PC-3 (cell line): ENCODE measurements at regions not wholly inside any gene's neighbourhood (a gene's known extent, or its start where the extent isn't known, plus 50 kb on each side); places are given as distances from the start of the nearest gene placed in this dataset.

Experiments used
- ATAC-seq: fragments of 200-7000 bp; cut with Tn5 transposase; 2 replicates; pipeline ENCODE4 v1.9.1; 2020; ENCODE audit warnings: mild to moderate bottlenecking, moderate library complexity
- BruUV-seq: library from RNA; stranded (reverse); fragments of 400-500 nt; replicated peaks from 2 replicates; lab custom pipeline; 2021; lab: Mats Ljungman, UMichigan
- CTCF ChIA-PET: fragments of 300-600 bp; sonication (Branson Sonifier 250); formaldehyde crosslinking; loops from one replicate; lab custom pipeline; 2022; ENCODE audit warnings: antibody characterized with exemption; lab: Charles Lee
- POLR2A ChIA-PET: fragments of 300-600 bp; sonication (Branson Sonifier 250); formaldehyde crosslinking; loops from one replicate; lab custom pipeline; 2022; ENCODE audit warnings: antibody characterized with exemption; ENCODE audit not compliant: unreplicated experiment; lab: Charles Lee
- DNase-seq: peaks from one replicate; pipeline ENCODE4 v3.0.0-alpha.2; 2015
- H2AFZ ChIP-seq: fragments of 300-600 bp; sonication (generic); 2 replicates; pipeline ENCODE4 v1.6.0; 2016; ENCODE audit warnings: antibody characterized with exemption, low read length
- H3F3A ChIP-seq: fragments of 300-600 bp; sonication (generic); one replicate; pipeline ENCODE4 v1.6.0; 2017; ENCODE audit warnings: antibody characterized with exemption, low read length, control low read depth, mild to moderate bottlenecking; ENCODE audit not compliant: unreplicated experiment
- H3K27ac ChIP-seq: fragments of 300-600 bp; sonication (generic); 2 replicates; pipeline ENCODE4 v1.5.1; 2016; ENCODE audit warnings: mild to moderate bottlenecking, low read length
- H3K27me3 ChIP-seq: fragments of 300-600 bp; sonication (generic); 2 replicates; pipeline ENCODE4 v1.6.1; 2016; ENCODE audit warnings: low read length, mixed read lengths
- H3K36me3 ChIP-seq: fragments of 300-600 bp; sonication (generic); 2 replicates; pipeline ENCODE4 v1.6.1; 2016; ENCODE audit warnings: low read depth, mixed run types, low read length, mixed read lengths
- H3K4me1 ChIP-seq: fragments of 300-600 bp; sonication (generic); 2 replicates; pipeline ENCODE4 v1.5.1; 2016; ENCODE audit warnings: low read length; ENCODE audit not compliant: insufficient read depth
- H3K4me2 ChIP-seq: fragments of 300-600 bp; sonication (generic); 2 replicates; pipeline ENCODE4 v1.6.0; 2016; ENCODE audit warnings: low read length
- H3K4me3 ChIP-seq: fragments of 300-600 bp; sonication (generic); 2 replicates; pipeline ENCODE4 v1.5.1; 2016; ENCODE audit warnings: mild to moderate bottlenecking, low read length, mixed read lengths
- H3K79me2 ChIP-seq: fragments of 300-600 bp; sonication (generic); 2 replicates; pipeline ENCODE4 v1.6.1; 2017; ENCODE audit warnings: low read length, mixed read lengths
- H3K9ac ChIP-seq: fragments of 300-600 bp; sonication (generic); 2 replicates; pipeline ENCODE4 v1.6.0; 2016; ENCODE audit warnings: mild to moderate bottlenecking, low read length
- H3K9me2 ChIP-seq: fragments of 300-600 bp; sonication (generic); replicated peaks from 2 replicates; pipeline ENCODE4 v1.6.1; 2016; ENCODE audit warnings: mixed run types, low read length, mixed read lengths
- H3K9me3 ChIP-seq: fragments of 300-600 bp; sonication (generic); 2 replicates; pipeline ENCODE4 v1.6.1; 2016; ENCODE audit warnings: low read length, mixed read lengths
- H4K20me1 ChIP-seq: fragments of 300-600 bp; sonication (generic); 2 replicates; pipeline ENCODE4 v1.6.1; 2016; ENCODE audit warnings: low read length, mixed read lengths
- CTCF ChIP-seq: fragments of 300-600 bp; sonication (generic); conservative IDR thresholded peaks from 2 replicates; pipeline ENCODE4 v1.5.1; 2017; ENCODE audit warnings: antibody characterized with exemption, low read depth, mild to moderate bottlenecking, low read length
- EZH2 ChIP-seq: fragments of 300-600 bp; sonication (generic); IDR thresholded peaks from one replicate; pipeline ENCODE4 v1.6.1; 2017; ENCODE audit warnings: antibody characterized with exemption, mild to moderate bottlenecking, low read length; ENCODE audit not compliant: unreplicated experiment
- EZH2phosphoT487 ChIP-seq: fragments of 300-600 bp; sonication (generic); IDR thresholded peaks from 2 replicates; pipeline ENCODE4 v1.6.1; 2018; ENCODE audit warnings: mild to moderate bottlenecking, antibody characterized with exemption, low read length, borderline replicate concordance
- intact Hi-C: fragments of 100-400 bp; cut with micrococcal nuclease; formaldehyde crosslinking; loops from 2 replicates; pipeline ENCODE4 v1.9.0; 2023

GRCh38 chr13:40344270-40345148 is 321.9 kb downstream of the FOXO1 start:
- Histone ChIP-seq H3K4me3 (no peak overlapping the region), H4K20me1 (no peaks in the 10 kb centered on the region), H3K36me3 (no peaks in the 10 kb centered on the region), H3K79me2 (no peaks in the 10 kb centered on the region), H3K9me2 (no peaks in the 10 kb centered on the region), H3K9me3 (no peaks in the 10 kb centered on the region), H3K27ac (no peak overlapping the region), H3K27me3 (no peaks in the 10 kb centered on the region), H3K4me2 (no peak overlapping the region), H3F3A (no peaks in the 10 kb centered on the region), H3K9ac (no peak overlapping the region), H3K4me1 (no peaks in the 10 kb centered on the region), H2AFZ (no peak overlapping the region)
- ChIA-PET POLR2A (no interaction called here), CTCF (no interaction called here)
- TF ChIP-seq CTCF (no peak), EZH2 (no peak), EZH2phosphoT487 (no peak)
- DNase-seq (no peak), ATAC-seq (no peak)
- BruUV-seq: no TSS peak
- intact Hi-C loops: loop anchor here (10.0 kb wide), 1 partner anchor 320 kb away; the partner anchor contains the start of gene FOXO1

- Histone ChIP-seq H3K9me2 (no peaks in the 10 kb centered on the region), H3K9me3 (no peaks in the 10 kb centered on the region), H3K4me1 (no peaks in the 10 kb centered on the region), H3K27me3 (no peaks in the 10 kb centered on the region), H3K9ac (no peak overlapping the region), H3K36me3 (no peaks in the 10 kb centered on the region), H3K4me3 (no peak overlapping the region), H3K27ac (no peak overlapping the region), H2AFZ (no peak overlapping the region), H3K79me2 (no peaks in the 10 kb centered on the region), H4K20me1 (no peaks in the 10 kb centered on the region), H3K4me2 (no peak overlapping the region), H3F3A (no peaks in the 10 kb centered on the region)
- ATAC-seq (no peak), DNase-seq (no peak)
- BruUV-seq: no TSS peak
- TF ChIP-seq EZH2: no peak
- no peak for TF ChIP-seq EZH2phosphoT487
- TF ChIP-seq CTCF: no peak
- ChIA-PET POLR2A (interaction anchor here (0.6 kb wide), 1 partner anchor 64 kb away, joined by 3 read pairs; no protein-coding TSS in a partner anchor), CTCF (no interaction called here)
- intact Hi-C loops: loop anchor here (10.0 kb wide), 1 partner anchor 320 kb away; the partner anchor contains the start of gene FOXO1
Measured at GRCh38 chr13:40345149-40345514, 321.3 kb downstream of the FOXO1 start.
